ENCODE measurements at regions not wholly inside any gene's neighbourhood (a gene's known extent, or its start where the extent isn't known, plus 50 kb on each side); places are given as distances from the start of the nearest gene placed in this dataset.

DNA sequence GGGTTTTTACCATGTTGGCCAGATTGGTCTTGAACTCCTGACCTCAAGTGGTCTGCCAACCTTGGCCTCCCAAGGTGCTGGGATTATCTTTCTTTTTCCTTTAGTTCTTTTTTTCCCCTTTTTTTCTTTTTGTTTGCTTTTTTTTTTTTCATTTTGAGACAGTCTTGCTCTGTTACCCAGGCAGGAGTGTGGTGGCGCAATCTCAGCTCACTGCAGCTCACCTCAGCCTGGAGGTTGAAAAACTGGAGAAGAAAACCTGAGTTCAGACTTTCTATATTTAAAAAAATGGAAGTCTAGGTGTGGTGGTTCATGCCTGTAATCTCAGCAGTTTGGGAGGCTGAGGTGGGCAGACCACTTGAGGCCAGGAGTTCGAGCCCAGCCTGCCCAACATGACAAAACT lies 181.1 kb upstream of the HS3ST1 start:
- Histone ChIP-seq H4K20me1 (ENCODE audit: low read length) (no peaks in the 10 kb centered on the region), H3F3A (ENCODE audit: low read length, unreplicated experiment) (peaks cover 6% of the 10 kb centered on the region), H2AFZ (ENCODE audit: low read length) (no peak overlapping the region), H3K9me3 (ENCODE audit: low read length) (no peaks in the 10 kb centered on the region), H3K9me2 (replicated peaks; ENCODE audit: low read length) (no peaks in the 10 kb centered on the region), H3K9ac (ENCODE audit: low read length) (no peak overlapping the region), H3K4me3 (ENCODE audit: low read length) (no peak overlapping the region), H3K27me3 (ENCODE audit: low read length) (no peaks in the 10 kb centered on the region), H3K4me1 (ENCODE audit: insufficient read depth, low read length) (peaks cover 44% of the 10 kb centered on the region), H3K79me2 (ENCODE audit: low read length) (no peaks in the 10 kb centered on the region), H3K4me2 (ENCODE audit: low read length) (no peak overlapping the region), H3K36me3 (ENCODE audit: low read depth, low read length) (no peaks in the 10 kb centered on the region), H3K27ac (ENCODE audit: low read length) (no peak overlapping the region)
- TF ChIP-seq EZH2 (IDR thresholded peaks at IDR 0.05; ENCODE audit: low read length, unreplicated experiment) (no peak), EZH2phosphoT487 (IDR thresholded peaks at IDR 0.05; ENCODE audit: borderline replicate concordance, low read length) (no peak)
- TF ChIP-seq, protein P1, sequence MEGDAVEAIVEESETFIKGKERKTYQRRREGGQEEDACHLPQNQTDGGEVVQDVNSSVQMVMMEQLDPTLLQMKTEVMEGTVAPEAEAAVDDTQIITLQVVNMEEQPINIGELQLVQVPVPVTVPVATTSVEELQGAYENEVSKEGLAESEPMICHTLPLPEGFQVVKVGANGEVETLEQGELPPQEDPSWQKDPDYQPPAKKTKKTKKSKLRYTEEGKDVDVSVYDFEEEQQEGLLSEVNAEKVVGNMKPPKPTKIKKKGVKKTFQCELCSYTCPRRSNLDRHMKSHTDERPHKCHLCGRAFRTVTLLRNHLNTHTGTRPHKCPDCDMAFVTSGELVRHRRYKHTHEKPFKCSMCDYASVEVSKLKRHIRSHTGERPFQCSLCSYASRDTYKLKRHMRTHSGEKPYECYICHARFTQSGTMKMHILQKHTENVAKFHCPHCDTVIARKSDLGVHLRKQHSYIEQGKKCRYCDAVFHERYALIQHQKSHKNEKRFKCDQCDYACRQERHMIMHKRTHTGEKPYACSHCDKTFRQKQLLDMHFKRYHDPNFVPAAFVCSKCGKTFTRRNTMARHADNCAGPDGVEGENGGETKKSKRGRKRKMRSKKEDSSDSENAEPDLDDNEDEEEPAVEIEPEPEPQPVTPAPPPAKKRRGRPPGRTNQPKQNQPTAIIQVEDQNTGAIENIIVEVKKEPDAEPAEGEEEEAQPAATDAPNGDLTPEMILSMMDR (conservative IDR thresholded peaks at IDR 0.05; ENCODE audit: low read depth, low read length) = no peak
- POLR2A ChIA-PET (ENCODE audit: unreplicated experiment) = no interaction called here
- BruUV-seq (replicated peaks) = no TSS peak
- intact Hi-C loops (cut with micrococcal nuclease) = no loop called here
- ATAC-seq = no peak
- DNase-seq = no peak
- CTCF ChIA-PET = no interaction called here

DNA sequence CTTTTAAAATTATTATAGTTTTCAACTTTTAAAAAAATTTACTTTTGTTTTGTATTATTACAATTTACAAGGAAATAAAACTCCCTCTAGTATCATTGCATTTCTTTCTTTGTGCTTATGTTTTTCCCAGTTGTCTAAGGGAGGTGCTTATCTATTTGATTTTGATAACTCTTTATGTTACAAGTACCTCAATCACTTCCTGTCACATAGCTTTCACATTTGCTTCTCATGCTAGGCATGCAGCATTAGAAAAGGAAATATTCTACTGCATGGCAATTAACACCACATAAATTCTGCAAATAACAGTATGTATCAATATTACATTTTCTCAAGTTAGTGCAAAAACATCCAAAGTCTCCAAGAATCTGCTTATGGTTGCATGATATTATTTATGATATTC lies 180.3 kb upstream of the HS3ST1 start:
- H3K27me3 ChIP-seq (ENCODE audit: low read length) = no peaks in the 10 kb centered on the region
- H3F3A ChIP-seq (ENCODE audit: low read length, unreplicated experiment) = peaks cover 5% of the 10 kb centered on the region
- BruUV-seq (replicated peaks) = no TSS peak
- H3K79me2 ChIP-seq (ENCODE audit: low read length) = no peaks in the 10 kb centered on the region
- ChIA-PET CTCF (no interaction called here), POLR2A (ENCODE audit: unreplicated experiment) (no interaction called here)
- H3K9ac ChIP-seq (ENCODE audit: low read length) = no peak overlapping the region
- no peaks in the 10 kb centered on the region for H4K20me1 ChIP-seq (ENCODE audit: low read length)
- intact Hi-C loops (cut with micrococcal nuclease) = no loop called here
- H2AFZ ChIP-seq (ENCODE audit: low read length) = no peak overlapping the region
- TF ChIP-seq, protein P1 (conservative IDR thresholded peaks at IDR 0.05; ENCODE audit: low read depth, low read length) = no peak
- TF ChIP-seq EZH2 (IDR thresholded peaks at IDR 0.05; ENCODE audit: low read length, unreplicated experiment) (no peak), EZH2phosphoT487 (IDR thresholded peaks at IDR 0.05; ENCODE audit: borderline replicate concordance, low read length) (no peak)
- H3K4me2 ChIP-seq (ENCODE audit: low read length) = no peak overlapping the region
- H3K4me3 ChIP-seq (ENCODE audit: low read length) = no peak overlapping the region
- DNase-seq = no peak
- peaks cover 45% of the 10 kb centered on the region for H3K4me1 ChIP-seq (ENCODE audit: insufficient read depth, low read length)
- no peaks in the 10 kb centered on the region for H3K9me3 ChIP-seq (ENCODE audit: low read length)
- no peak overlapping the region for H3K27ac ChIP-seq (ENCODE audit: low read length)
- ATAC-seq = no peak
- no peaks in the 10 kb centered on the region for H3K36me3 ChIP-seq (ENCODE audit: low read depth, low read length)
- no peaks in the 10 kb centered on the region for H3K9me2 ChIP-seq (replicated peaks; ENCODE audit: low read length)

DNA sequence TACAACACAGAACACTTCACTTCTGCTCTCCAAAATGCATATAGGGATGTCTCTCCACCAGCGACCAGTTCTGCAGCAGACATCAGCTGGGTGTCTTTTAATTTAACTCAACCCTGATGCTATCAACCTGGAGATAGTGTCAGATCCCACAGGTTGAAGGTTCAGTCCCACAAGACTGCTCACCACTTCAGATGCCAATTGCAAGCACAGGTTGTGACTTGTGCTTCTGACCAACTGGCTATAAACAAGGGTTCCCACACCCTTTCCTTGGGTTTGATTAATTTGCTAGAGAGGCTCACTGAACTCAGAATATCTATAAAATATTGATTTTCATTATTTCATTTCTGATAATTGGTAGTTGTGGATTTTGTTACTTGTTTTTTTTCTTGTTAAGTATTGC lies 177.4 kb upstream of the HS3ST1 start:
- CTCF ChIA-PET = no interaction called here
- H3K4me3 ChIP-seq (ENCODE audit: low read length) = no peak overlapping the region
- no peak overlapping the region for H3K9ac ChIP-seq (ENCODE audit: low read length)
- TF ChIP-seq, protein P1 (conservative IDR thresholded peaks at IDR 0.05; ENCODE audit: low read depth, low read length) = no peak
- TF ChIP-seq EZH2 (IDR thresholded peaks at IDR 0.05; ENCODE audit: low read length, unreplicated experiment) (no peak), EZH2phosphoT487 (IDR thresholded peaks at IDR 0.05; ENCODE audit: borderline replicate concordance, low read length) (no peak)
- H3F3A ChIP-seq (ENCODE audit: low read length, unreplicated experiment) = peaks cover 4% of the 10 kb centered on the region
- no peak for DNase-seq
- no peak overlapping the region for H2AFZ ChIP-seq (ENCODE audit: low read length)
- H4K20me1 ChIP-seq (ENCODE audit: low read length) = no peaks in the 10 kb centered on the region
- H3K4me2 ChIP-seq (ENCODE audit: low read length) = no peak overlapping the region
- H3K27me3 ChIP-seq (ENCODE audit: low read length) = no peaks in the 10 kb centered on the region
- BruUV-seq (replicated peaks) = no TSS peak
- intact Hi-C loops (cut with micrococcal nuclease) = no loop called here
- peaks cover 39% of the 10 kb centered on the region for H3K4me1 ChIP-seq (ENCODE audit: insufficient read depth, low read length)
- H3K36me3 ChIP-seq (ENCODE audit: low read depth, low read length) = no peaks in the 10 kb centered on the region
- ATAC-seq = no peak
- H3K79me2 ChIP-seq (ENCODE audit: low read length) = no peaks in the 10 kb centered on the region
- no peaks in the 10 kb centered on the region for H3K9me2 ChIP-seq (replicated peaks; ENCODE audit: low read length)
- H3K27ac ChIP-seq (ENCODE audit: low read length) = no peak overlapping the region
- POLR2A ChIA-PET (ENCODE audit: unreplicated experiment) = no interaction called here
- no peaks in the 10 kb centered on the region for H3K9me3 ChIP-seq (ENCODE audit: low read length)

Data from PC-3 (cell line).